Renal cortical epithelial cell (primary cell): ENCODE measurements at regions not wholly inside any gene's neighbourhood (a gene's known extent, or its start where the extent isn't known, plus 50 kb on each side); places are given as distances from the start of the nearest gene placed in this dataset.
A peak's percentile ranks its signal among the peaks of the same experiment; 100 is the strongest.
"Not testable (repeated sequence)": the region's sequence is repeated elsewhere in the genome, so short reads cannot be mapped to it uniquely, and the experiment has no call there.

Experiments used
- DNase-seq: peaks from one replicate; pipeline ENCODE4 v3.0.0-alpha.2; 2011; ENCODE audit warnings: low read depth

DNA sequence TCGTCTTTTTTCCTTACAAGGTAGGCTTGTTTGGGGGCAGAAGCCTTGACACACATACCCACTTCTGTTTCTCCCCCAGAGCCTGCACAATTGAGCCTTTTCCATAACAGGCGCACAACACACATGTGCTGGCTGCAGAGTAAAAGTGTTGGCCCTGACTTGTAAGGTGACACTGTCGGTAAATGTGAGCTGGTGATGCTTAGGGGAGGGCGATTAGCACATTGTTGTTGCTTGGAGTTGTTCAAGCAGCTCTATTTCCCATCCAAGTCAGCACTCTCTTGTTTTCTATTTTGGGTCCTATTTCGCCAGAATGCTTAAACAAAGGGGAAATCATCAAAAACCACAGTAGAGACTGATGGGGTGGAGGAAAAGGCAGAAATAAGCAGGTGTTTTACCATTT is 51.9 kb upstream of the PTPRJ start:
- DNase-seq = no peak

DNA sequence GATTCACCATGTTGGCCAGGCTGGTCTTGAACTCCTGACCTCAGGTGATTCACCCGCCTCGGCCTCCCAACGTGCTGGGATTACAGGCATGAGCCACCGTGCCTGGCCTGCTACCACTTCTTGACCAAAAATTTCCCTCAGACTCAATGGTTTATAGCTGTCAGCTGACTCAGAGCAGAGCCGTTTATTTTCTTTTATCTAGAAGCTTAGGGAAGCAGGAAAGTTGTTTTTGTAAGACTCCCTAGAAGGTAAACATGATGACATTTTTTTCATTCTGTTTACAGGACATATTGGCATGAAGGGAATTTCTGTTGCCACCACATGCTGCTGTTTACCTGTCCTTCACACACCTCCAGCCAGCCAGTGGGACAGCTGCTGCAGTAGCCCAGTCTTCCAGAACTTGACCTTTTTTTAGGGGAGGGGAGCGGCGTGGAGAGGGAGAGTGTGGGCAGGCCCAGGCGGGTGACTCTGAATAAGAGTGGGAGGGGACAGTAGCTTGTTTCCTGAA is 56.1 kb upstream of the PTPRJ start:
- peak; percentile 98 for DNase-seq

DNA sequence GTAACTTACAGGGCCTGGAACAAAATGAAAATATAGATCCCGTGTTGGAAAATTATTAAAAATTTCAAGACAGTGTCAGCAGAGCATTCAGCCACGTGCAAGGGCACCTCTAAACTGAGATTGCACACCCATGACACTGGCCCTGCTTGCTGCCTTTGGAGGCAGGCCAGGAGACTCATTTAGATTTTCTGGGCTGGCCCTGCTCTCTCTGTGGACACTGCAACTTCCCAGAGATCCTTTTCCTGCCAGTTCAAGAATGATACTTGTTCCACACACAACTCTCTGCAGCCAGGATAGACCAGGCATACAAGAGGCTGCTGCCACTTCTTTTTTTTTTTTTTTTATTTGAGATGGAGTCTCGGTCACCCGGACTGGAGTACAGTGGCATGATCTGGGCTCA is 56.7 kb upstream of the PTPRJ start:
- no peak for DNase-seq

DNA sequence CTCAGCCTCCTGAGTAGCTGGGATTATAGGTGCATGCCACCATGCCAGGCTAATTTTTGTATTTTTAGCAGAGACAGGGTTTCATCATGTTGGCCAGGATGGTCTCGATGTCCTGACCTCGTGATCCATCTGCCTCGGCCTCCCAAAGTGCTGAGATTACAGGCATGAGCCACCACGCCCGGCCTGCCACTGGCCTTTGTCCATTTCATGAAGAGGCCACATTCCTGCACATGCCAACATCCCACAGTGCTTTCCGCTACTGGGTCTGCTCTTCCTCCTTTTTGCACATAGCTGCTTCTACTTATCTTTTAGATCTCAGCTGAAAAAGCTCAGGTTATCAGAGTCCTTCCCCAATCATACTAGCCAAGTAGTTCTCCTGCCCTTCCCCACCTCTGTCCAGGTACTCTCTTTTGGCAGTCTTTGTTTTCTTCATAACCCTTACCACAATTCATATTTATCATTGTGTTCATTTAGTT is 59.2 kb upstream of the PTPRJ start:
- DNase-seq = not testable (repeated sequence)

DNA sequence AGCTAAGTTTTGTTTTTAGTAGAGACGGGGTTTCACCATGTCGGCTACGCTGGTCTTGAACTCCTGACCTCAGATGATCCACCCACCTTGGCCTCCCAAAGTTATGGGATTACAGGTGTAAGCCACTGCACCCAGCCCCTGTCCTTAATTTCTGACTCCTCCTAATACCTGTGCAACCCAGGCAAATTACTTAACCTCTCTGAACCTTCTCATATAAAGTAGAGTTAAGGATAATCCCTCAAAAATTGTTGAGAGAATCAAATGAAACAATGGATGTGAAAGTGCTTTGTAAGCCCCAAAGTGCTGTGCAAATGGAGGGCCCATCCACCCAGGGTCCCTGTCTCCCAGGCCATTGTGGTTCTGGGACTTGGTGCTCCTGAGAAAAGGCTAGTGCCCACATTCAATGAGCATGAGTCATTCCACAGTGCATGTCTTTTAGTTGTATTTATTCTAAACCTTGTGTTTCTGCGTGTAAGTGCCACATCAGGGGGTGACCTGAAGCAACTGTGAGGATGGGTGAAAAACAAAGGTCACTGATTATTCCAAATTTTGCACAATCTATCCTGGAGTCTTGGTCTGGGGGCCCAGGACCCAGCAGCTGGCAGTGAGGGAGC is 61.4 kb upstream of the PTPRJ start:
- peak; percentile 79 for DNase-seq

DNA sequence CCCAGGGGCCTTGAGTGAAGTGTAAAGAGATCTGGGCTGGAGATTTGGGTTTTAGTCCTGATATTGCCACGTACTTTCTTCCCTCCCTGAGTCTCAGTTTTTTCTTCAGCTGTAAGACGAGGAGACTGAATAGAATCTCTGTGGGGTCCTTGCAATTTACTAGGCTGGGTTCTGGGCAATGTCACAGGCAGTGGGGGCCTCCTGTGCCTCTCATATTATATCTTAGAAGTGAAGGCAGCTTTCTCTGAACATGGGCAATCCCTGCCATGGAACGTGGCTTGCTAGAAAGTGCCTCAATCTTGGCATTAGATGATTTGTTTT is 62.0 kb upstream of the PTPRJ start:
- no peak for DNase-seq

DNA sequence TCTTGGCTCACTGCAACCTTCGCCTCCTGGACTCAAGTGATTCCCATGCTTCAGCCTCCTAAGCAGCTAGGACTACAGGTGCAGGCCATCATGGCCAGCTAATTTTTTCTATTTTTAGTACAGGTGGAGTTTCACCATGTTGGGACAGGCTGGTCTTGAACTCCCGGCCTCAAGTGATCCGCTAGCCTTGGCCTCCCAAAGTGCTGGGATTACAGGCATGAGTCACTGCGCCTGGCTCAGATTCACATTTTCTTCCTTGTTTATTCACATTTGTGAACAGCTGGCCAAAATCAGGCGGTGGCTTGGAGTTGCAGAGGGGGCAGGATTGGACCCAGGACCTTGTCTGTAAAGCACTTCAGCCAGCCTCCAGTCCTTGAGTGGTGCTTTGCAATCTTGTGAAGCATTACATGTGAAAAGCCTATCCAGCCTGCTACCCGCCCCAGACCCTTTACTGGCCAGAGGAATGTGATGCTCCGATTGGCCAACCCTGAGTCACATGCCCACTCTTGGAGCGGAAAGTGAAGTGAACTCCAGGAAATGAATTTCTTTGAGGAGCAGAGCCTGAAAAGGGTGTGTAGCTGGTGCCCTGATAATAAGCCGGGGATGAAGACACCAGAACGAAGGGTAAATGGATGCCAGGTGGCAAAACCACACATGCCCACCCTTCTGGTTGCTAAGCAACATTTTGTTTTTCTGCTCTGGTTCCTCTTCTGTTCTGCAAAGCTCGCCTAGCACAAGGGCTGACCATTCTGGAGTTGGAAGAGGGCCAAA is 62.6 kb upstream of the PTPRJ start:
- peak; percentile 47 for DNase-seq

DNA sequence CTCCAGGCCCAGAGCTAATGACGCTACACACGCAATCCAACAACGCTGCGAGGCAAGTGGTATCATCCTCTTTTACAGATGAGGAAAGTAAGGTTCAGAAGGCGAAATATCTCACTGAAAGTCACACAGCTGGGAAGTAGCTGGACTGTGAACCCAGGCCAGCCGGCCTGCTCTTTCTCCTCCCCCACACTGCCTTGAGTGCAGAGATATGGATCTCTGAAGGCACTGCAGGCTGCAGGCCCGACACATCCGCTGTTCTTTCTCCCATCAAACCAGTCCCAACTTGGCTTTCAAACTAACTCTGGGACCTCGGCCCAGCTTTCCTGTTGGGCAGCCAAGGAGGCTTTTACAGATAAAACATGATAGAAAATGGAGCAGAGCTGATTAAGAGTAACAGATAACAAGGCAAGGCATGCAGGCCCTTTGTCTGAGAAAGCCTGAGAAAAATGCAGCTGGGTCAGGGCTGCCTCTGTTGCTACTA is 64.0 kb upstream of the PTPRJ start:
- DNase-seq = no peak

DNA sequence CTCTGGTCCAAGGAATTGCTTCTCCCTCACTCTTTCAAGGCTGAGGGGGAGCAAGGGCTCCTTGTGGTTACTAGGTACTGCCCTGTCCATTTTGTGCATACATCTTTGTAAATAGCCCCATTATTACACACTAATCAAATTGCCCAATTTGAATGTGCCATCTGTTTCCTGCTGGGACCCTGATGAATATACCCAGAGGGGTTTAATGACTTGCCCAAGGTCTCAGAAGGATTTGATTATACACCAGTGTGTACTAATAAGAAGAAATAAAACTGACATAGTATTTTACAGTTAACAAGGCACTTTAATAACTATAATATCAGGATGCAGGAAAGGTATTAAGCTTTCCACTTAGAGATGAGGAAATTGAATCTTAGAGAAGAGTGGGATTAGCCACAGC is 64.6 kb upstream of the PTPRJ start:
- no peak for DNase-seq

DNA sequence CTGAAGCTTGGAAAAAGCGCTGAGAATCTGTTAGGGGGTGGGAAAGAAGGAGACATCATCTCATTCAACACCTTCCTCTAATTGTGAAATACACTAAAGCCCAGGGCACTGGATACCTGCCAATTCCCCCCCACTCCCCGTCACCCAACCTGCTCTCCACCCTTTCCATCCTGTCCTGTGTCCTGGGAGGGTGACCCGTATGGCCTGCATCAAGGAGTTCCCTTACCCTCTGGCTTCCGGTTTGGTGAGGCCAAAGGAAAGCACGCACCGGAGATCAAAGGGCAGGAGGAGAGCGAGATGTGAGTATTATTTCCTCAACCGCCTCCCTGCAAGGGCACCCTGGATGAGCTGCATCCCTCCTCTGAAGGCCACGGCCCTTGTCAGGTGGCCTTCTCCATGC is 65.0 kb upstream of the PTPRJ start:
- no peak for DNase-seq

DNA sequence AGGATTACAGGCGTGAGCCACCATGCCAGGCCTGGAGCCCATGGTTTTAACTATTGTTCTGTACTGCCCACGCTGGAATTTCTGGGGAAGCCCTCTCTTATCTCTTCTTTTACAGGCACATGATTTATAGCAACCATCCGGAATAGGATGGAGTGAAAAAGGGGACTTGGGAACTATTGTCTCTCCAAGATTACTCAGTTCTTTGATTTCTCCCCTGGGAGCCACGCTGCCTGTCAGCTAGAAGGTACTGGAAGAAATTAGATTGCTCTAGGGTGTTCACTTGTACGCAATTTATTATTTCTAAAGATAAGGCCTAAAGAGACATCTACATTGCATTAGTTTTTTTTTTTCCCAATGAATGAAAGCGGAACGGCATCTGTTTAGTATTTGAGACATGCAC is 65.6 kb upstream of the PTPRJ start:
- no peak for DNase-seq

DNA sequence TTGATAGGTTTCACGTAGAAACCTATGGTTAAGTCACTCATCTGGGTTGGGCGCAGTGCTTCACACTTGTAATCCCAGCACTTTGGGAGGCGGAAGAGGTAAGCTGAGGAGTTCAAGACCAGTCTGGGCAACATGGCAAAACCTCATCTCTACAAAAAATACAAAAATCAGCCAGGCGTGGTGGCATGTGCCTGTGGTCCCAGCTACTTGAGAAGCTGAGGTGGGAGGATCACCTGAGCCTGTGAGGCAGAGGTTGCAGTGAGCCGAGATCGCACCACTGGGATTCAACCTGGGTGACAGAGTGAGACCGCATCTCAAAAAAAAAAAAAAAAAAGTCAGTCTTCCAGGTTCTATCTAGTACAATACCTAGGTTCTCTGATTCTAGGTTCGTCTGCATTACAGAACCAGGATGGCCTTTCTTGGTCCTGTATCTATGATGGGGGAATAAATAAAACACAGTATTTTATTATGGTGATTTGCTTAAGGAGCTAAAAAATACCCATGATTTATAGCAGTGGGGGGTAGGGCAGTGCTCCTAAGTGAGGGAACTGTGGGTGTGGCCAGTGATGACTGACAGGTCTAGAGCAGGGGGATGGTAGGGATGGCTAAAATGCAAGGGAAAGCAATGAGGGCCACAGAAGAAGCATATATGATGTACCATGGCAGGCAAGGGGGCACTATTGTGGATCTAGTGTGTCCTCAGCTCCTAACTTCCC is 65.5 kb upstream of the NUP160 start:
- DNase-seq = no peak

DNA sequence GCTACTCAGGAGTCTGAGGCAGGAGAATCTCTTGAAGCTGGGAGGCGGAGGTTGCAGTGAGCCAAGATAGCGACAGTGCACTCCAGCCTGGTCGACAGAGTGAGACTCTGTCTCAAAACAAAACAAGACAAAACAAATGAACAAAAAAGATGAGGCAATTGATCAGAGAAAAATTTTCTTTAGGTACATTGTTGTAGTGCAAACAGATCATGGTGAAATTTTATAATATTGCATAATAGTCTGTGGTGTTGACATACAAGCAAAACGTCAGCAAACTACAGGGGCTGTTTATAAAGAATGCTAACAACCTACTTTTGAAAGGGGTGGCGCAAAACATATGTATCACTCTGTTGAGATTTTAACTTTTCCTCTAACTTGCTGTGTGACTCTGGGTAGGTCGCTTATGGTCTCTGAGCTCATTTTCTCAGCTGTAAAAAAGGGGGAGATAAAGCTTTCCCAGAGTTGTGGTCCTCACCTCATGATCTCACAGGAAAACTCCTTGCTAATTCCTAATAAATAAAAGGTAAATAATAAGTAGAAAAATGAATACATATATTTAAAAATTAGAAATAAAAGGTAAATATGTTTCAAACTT is 64.8 kb upstream of the NUP160 start:
- no peak for DNase-seq

DNA sequence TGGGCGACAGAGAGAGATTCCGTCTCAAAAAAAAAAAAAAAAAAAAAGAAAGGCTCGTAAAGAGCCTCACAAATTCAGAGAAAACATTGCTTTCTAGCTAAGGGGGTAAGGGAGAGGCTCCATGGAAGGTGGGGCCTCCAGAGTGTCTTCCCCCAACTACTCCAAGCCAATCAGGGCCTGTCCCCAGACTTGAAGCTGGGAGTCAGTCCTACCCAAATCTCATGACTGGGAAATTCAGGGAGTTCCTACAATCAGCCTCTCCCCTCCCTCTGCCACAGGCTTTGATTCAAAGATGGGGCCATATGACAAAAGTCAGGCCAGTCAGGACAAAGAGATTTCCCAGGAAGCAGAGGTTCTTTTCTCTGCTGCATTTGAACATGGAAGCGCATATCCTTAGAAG is 63.0 kb upstream of the NUP160 start:
- no peak for DNase-seq

DNA sequence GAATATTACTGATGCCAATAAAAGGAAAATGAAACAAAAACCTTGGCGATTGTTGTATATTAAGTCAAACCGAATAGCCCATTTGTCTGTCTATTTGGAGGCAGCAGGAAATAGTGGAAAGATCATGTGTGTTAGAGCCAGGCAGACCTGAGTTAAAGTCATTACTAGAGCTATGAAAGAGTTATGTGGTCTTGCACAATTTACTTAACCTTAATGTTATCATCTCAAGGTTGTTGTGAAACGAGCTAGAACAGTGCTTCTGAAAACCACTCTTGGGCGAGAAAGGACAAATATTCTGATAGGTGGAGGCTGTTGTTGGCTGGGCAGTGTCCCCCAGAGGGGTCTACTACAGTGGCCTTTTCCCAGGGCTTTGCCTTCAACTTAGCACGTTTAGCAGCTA is 60.0 kb upstream of the NUP160 start:
- DNase-seq = peak; percentile 45

DNA sequence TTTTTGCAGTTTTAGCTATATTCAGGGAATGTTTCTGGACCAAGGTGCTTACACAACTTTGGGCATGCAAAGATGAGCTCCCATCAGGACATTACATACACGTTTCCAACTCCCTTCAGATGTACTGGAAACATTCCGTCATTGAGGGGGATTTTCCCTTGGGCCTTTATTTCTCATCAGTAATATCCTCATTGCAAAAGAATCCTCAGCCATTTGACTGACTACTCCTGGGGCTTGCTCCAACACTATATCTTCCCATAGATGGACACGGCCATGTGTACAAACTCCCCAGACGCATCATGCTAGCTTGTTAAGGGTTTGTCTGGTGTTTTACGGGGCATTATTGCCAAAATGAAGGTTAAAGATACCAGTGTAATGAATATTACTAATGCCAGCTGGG is 59.3 kb upstream of the NUP160 start:
- no peak for DNase-seq

DNA sequence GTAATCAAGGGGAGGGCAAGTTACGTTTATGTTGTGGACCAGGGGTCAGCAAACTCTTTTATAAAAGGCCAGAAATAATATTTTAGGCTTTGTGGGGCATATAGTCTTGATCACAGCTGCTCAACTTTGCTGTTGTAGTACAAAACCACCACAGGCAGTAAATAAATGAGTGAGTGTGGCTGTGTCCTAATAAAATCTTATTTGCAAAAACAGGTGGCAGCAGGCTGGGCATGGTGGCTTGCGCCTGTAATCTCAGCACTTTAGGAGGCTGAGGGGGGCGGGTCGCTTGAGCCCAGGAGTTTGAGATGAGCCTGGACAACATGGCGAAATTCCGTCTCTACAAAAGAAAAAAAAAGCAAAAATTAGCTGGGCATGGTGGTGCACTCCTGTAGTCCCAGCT is 57.9 kb upstream of the NUP160 start:
- no peak for DNase-seq

DNA sequence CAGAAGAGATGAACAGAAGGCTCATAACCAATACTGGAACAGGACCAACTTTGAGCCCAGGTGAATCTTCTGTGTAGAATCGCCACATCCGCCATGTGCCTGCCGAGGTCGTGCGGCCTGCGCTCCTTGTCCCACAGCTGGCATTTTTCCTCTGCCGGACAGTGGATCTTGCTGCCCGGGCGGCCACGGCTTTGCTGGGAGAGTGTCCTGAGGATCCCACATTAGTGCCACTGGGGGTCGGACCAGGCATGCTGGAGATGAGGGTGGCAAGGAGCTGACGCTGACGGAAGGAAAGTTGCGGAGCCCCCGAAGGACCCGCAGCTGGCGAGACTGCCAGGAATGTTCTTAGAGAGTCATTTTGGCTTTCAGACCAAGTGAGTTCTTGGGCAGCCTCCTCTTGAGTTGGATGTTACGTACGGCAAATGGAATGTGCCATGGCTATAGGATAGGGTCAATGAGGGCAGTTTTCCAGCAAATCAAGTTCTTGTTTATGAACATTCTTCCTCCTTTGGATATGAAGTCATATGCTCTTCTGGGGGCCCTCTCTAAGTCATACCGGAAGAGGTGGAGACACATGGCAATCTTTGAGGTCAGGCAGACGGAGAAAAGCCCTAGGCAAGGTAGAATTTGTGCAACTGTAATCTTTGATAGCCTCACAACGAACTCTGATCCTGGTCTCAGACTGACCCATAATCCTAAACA is 57.4 kb upstream of the NUP160 start:
- DNase-seq = no peak

DNA sequence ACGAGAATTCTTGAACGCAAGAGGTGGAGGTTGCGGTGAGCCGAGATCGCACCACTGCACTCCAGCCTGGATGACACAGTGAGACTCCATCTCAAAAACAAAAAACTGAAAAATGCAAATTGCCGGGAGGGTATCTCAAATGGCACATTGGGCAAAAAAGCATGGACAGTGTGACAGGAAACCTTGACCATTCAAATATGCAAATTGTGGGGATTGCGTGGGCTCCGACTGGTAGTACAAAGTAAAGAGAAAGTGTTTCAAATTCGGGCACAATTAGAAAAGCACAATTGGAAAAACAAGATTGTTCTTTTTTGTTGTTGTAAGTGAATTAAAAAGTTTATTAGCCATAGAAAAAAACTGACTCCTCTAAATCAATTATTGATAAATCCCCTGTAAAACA is 56.7 kb upstream of the NUP160 start:
- no peak for DNase-seq

DNA sequence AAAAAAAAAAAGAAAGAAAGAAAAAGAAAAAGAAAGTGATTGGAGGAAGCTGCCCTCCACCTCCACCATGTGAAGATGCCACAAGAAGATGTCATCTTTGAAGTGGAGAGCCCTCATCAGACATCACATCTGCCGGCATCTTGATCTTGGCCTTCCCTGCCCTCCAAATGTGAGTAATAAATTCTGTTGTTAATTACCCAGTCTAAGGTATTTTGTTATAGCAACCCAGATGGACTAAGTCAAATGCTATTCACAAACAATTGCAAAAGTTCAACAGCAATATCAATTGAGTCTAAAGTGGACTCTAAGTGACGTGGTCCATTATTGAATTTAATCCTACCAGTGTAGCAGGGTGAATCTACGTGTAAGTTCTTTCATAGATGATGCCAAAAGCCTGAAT is 55.9 kb upstream of the NUP160 start:
- no peak for DNase-seq

DNA sequence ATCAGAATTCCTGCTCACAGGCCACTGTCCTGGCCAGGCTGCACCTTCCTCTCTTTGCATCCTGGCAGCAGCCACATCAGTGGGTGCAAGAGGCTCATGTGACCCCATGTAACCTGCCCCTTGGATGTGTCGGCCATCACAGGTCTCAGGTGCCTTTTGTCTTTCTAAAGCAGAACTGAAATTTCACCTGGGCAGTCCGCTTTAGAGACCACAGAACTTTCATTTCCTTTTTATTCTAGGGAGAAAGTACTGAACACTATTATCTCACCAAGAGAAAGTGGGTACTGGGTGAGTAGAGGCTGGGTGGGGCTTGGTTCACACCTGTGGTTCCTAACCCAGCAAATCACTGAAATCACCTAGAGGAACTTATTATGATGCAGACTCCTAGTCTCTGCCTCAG is 51.7 kb upstream of the NUP160 start:
- DNase-seq = no peak
